Brain microvascular endothelial cell (primary cell): ENCODE measurements at regions not wholly inside any gene's neighbourhood (a gene's known extent, or its start where the extent isn't known, plus 50 kb on each side); places are given as distances from the start of the nearest gene placed in this dataset.
"Not testable (repeated sequence)": the region's sequence is repeated elsewhere in the genome, so short reads cannot be mapped to it uniquely, and the experiment has no call there.

Source experiments
- DNase-seq: peaks from one replicate; pipeline ENCODE4 v3.0.0-alpha.2; 2020
- H3K27ac ChIP-seq: fragments of 250-450 bp; sonication (Bioruptor Pico); 2 replicates; pipeline ENCODE4 v1.5.1; 2020; ENCODE audit warnings: mild to moderate bottlenecking, moderate library complexity
- H3K27me3 ChIP-seq: fragments of 250-450 bp; sonication (Bioruptor Pico); replicated peaks from 2 replicates; pipeline ENCODE4 v1.5.1; 2020; ENCODE audit warnings: mild to moderate bottlenecking
- H3K36me3 ChIP-seq: fragments of 250-450 bp; sonication (Bioruptor Pico); replicated peaks from 2 replicates; pipeline ENCODE4 v1.5.1; 2020; ENCODE audit warnings: mild to moderate bottlenecking
- H3K4me3 ChIP-seq: 2 replicates; pipeline ENCODE4 v1.5.1; 2011; ENCODE audit warnings: low read depth, mild to moderate bottlenecking, control low read depth, low read length, moderate library complexity
- CTCF ChIP-seq: IDR thresholded peaks from 2 replicates; pipeline ENCODE4 v1.5.1; 2011; ENCODE audit warnings: low read depth, mild to moderate bottlenecking, moderate library complexity, low read length, control low read depth, inconsistent platforms; ENCODE audit errors: missing control alignments
- in situ Hi-C: cut with HindIII; loops from 2 replicates; pipeline ENCODE4 v1.10.0; 2017; ENCODE audit warnings: low sequenced_read_pairs, low pct_ligation_motif_present

- TF ChIP-seq CTCF, result no peak
- H3K27ac ChIP-seq, result no peak overlapping the region
- DNase-seq, result no peak
- H3K4me3 ChIP-seq, result no peak overlapping the region
- H3K36me3 ChIP-seq, result no peaks in the 10 kb centered on the region
- no peaks in the 10 kb centered on the region for H3K27me3 ChIP-seq
- in situ Hi-C loops, result no loop called here
Measured at GRCh38 chr18:39586741-39587140, 2021.1 kb upstream of the CELF4 start.

GRCh38 chr18:39574897-39575296 lies 2009.3 kb upstream of the CELF4 start:
- Histone ChIP-seq H3K27me3 (no peaks in the 10 kb centered on the region), H3K36me3 (no peaks in the 10 kb centered on the region), H3K4me3 (no peak overlapping the region), H3K27ac (no peak overlapping the region)
- in situ Hi-C loops, result no loop called here
- no peak for DNase-seq
- no peak for TF ChIP-seq CTCF

- no peaks in the 10 kb centered on the region for H3K36me3 ChIP-seq
- no peak overlapping the region for H3K27ac ChIP-seq
- no peaks in the 10 kb centered on the region for H3K27me3 ChIP-seq
- peak; percentile 43 for TF ChIP-seq CTCF
- in situ Hi-C loops, result no loop called here
- DNase-seq, result peak; percentile 6
- H3K4me3 ChIP-seq, result no peak overlapping the region
Measured at GRCh38 chr18:39571511-39571910, 2005.9 kb upstream of the CELF4 start.

GRCh38 chr18:39565551-39566230 lies 2000.1 kb upstream of the CELF4 start:
- H3K36me3 ChIP-seq, DNase-seq, in situ Hi-C loops, H3K4me3 ChIP-seq, H3K27me3 ChIP-seq, H3K27ac ChIP-seq: not testable (repeated sequence)

- no peak for TF ChIP-seq CTCF
- in situ Hi-C loops, result no loop called here
- Histone ChIP-seq H3K27ac (no peak overlapping the region), H3K4me3 (no peak overlapping the region), H3K36me3 (no peaks in the 10 kb centered on the region), H3K27me3 (no peaks in the 10 kb centered on the region)
- no peak for DNase-seq
Measured at GRCh38 chr18:39564716-39565115, 1999.1 kb upstream of the CELF4 start.

- Histone ChIP-seq H3K27ac (no peak overlapping the region), H3K4me3 (no peak overlapping the region), H3K36me3 (no peaks in the 10 kb centered on the region), H3K27me3 (no peaks in the 10 kb centered on the region)
- in situ Hi-C loops, result no loop called here
- no peak for DNase-seq
- TF ChIP-seq CTCF, result no peak
Measured at GRCh38 chr18:39561126-39561525, 1995.5 kb upstream of the CELF4 start.
